ENCODE measurements at regions not wholly inside any gene's neighbourhood (a gene's known extent, or its start where the extent isn't known, plus 50 kb on each side); places are given as distances from the start of the nearest gene placed in this dataset.
"Not testable (repeated sequence)": the region's sequence is repeated elsewhere in the genome, so short reads cannot be mapped to it uniquely, and the experiment has no call there.

GRCh38 chr5:169384661-169385060 lies 83.7 kb upstream of the SLIT3 start (continued):
- TF ChIP-seq ZNF138 (tag by site-specific recombination; IDR thresholded peaks at IDR 0.05; ENCODE audit: borderline replicate concordance): no peak

GRCh38 chr5:169374761-169375160 lies 73.8 kb upstream of the SLIT3 start:
- ChIA-PET POLR2A (no interaction called here), CTCF (interaction anchor here (0.6 to 1.2 kb wide), 3 partner anchors 9 to 371 kb away, joined by 3 to 6 read pairs (median 3); no protein-coding TSS in a partner anchor)
- Histone ChIP-seq H3K36me3 (ENCODE audit: control insufficient read depth in 2 of 2, insufficient read depth in 1 of 2, low read length in 2 of 2) (no peaks in the 10 kb centered on the region), H3K27ac (ENCODE audit: extremely low read depth, low read depth, low read length) (no peak overlapping the region), H3K4me3 (ENCODE audit: low read depth, low read length) (no peak overlapping the region), H3K9me3 (ENCODE audit: control insufficient read depth, insufficient read depth, low read depth, low read length) (no peaks in the 10 kb centered on the region), H3K4me1 (ENCODE audit: control insufficient read depth, insufficient read depth, low read length) (peaks cover 3% of the 10 kb centered on the region; the same call in 1 of the 2 replicates)
- TF ChIP-seq ZNF133 (tag by site-specific recombination; IDR thresholded peaks at IDR 0.05) (no peak), ZNF155 (tag by site-specific recombination; IDR thresholded peaks at IDR 0.05) (no peak), GLIS1 (tag by site-specific recombination; IDR thresholded peaks at IDR 0.05) (0 out of 2 replicates have a peak, but pooled peaks have one; percentile 27), ZNF341 (tag by site-specific recombination; IDR thresholded peaks at IDR 0.05; ENCODE audit: low read depth) (peak; percentile 57), ZNF530 (tag by site-specific recombination; IDR thresholded peaks at IDR 0.05; ENCODE audit: low read depth) (no peak)
- TF ChIP-seq, protein P1, sequence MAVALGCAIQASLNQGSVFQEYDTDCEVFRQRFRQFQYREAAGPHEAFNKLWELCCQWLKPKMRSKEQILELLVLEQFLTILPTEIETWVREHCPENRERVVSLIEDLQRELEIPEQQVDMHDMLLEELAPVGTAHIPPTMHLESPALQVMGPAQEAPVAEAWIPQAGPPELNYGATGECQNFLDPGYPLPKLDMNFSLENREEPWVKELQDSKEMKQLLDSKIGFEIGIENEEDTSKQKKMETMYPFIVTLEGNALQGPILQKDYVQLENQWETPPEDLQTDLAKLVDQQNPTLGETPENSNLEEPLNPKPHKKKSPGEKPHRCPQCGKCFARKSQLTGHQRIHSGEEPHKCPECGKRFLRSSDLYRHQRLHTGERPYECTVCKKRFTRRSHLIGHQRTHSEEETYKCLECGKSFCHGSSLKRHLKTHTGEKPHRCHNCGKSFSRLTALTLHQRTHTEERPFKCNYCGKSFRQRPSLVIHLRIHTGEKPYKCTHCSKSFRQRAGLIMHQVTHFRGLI (tag by site-specific recombination; IDR thresholded peaks at IDR 0.05): peak; percentile 46; the same call in 1 of the 2 replicates
- TF ChIP-seq, protein P2, sequence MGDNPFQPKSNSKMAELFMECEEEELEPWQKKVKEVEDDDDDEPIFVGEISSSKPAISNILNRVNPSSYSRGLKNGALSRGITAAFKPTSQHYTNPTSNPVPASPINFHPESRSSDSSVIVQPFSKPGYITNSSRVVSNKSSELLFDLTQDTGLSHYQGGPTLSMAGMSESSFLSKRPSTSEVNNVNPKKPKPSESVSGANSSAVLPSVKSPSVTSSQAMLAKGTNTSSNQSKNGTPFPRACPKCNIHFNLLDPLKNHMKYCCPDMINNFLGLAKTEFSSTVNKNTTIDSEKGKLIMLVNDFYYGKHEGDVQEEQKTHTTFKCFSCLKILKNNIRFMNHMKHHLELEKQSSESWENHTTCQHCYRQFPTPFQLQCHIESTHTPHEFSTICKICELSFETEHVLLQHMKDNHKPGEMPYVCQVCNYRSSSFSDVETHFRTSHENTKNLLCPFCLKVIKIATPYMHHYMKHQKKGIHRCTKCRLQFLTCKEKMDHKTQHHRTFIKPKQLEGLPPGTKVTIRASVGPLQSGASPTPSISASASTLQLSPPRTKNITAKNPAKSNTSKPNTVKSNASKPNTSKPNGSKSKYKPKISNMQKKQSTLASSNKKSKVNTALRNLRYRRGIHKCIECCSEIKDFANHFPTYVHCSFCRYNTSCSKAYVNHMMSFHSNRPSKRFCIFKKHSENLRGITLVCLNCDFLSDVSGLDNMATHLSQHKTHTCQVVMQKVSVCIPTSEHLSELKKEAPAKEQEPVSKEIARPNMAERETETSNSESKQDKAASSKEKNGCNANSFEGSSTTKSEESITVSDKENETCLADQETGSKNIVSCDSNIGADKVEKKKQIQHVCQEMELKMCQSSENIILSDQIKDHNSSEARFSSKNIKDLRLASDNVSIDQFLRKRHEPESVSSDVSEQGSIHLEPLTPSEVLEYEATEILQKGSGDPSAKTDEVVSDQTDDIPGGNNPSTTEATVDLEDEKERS (tag by site-specific recombination; IDR thresholded peaks at IDR 0.05): no peak

DNA sequence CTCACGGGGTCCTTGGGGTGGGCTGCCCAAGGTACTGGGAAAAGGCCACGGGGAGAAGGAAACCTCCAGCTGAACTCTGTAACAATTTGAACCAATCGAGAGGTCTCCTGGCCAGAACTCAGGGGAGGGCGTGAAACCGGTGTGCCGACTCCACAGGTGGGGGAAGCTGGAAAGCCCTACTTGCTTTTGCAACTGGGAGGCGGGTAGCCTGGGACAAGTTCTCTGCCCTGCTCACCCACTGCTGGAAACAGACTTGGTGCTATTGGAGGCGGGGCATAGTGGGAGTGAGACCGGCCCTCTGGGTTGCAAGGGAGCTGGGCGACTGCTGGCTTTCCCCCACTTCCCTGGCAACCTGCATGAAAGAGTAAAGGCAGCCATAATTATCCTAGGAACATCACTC lies 73.2 kb upstream of the SLIT3 start:
- CTCF ChIA-PET: interaction anchor here (0.6 kb wide), 1 partner anchor 70 kb away, joined by 3 read pairs; no protein-coding TSS in a partner anchor

DNA sequence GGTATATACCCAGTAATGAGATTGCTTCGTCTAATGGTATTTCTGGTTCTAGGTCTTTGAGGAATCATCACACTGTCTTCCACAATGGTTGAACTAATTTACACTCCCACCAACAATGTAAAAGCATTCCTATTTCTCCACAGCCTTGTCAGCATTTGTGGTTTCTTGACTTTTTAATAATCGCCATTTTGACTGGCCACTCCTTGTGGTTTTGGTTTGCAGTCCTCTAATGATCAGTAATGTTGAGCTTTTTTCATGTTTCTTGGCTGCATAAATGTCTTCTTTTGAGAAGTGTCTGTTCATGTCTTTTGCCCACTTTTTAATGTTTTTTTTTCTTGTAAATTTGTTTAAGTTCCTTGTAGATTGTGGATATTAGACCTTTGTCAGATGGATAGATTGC lies 70.9 kb upstream of the SLIT3 start:
- H3K4me1 ChIP-seq (ENCODE audit: control insufficient read depth, insufficient read depth, low read length); H3K36me3 ChIP-seq (ENCODE audit: control insufficient read depth in 2 of 2, insufficient read depth in 1 of 2, low read length in 2 of 2); H3K27ac ChIP-seq (ENCODE audit: extremely low read depth, low read depth, low read length); H3K9me3 ChIP-seq (ENCODE audit: control insufficient read depth, insufficient read depth, low read depth, low read length); H3K4me3 ChIP-seq (ENCODE audit: low read depth, low read length); POLR2A ChIA-PET: not testable (repeated sequence)
- CTCF ChIA-PET: interaction anchor here (0.7 kb wide), 1 partner anchor 10 kb away, joined by 3 read pairs; no protein-coding TSS in a partner anchor

More for the DNA sequence above, 73.2 kb upstream of the SLIT3 start:
- peaks cover 3% of the 10 kb centered on the region; the same call in 1 of the 2 replicates for H3K4me1 ChIP-seq (ENCODE audit: control insufficient read depth, insufficient read depth, low read length)
- peak; percentile 75 for TF ChIP-seq SCRT2 (tag by site-specific recombination; IDR thresholded peaks at IDR 0.05)
- TF ChIP-seq ZNF114 (tag by site-specific recombination; IDR thresholded peaks at IDR 0.05): no peak
- no peaks in the 10 kb centered on the region for H3K36me3 ChIP-seq (ENCODE audit: control insufficient read depth in 2 of 2, insufficient read depth in 1 of 2, low read length in 2 of 2)
- POLR2A ChIA-PET: no interaction called here
- H3K9me3 ChIP-seq (ENCODE audit: control insufficient read depth, insufficient read depth, low read depth, low read length): no peaks in the 10 kb centered on the region
- no peak overlapping the region for H3K4me3 ChIP-seq (ENCODE audit: low read depth, low read length)
- H3K27ac ChIP-seq (ENCODE audit: extremely low read depth, low read depth, low read length): no peak overlapping the region

DNA sequence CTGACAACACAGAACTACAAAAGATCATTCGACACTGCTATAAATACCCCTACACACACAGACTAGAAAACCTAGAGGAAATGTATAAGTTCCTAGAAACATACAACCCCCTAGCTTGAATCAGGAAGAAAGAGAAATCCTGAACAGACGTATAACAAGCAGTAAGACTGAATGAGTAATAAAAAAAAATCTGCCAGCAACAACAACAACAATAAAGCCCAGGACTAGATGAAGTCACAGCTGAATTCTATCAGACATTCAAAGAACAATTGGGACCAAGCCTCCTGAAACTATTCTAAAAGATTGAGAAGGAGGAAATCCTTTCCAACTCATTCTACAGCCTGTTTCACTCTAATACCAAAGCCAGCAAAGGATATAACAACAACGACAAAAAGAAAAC lies 68.2 kb upstream of the SLIT3 start:
- Histone ChIP-seq H3K27ac (ENCODE audit: extremely low read depth, low read depth, low read length) (no peak overlapping the region), H3K9me3 (ENCODE audit: control insufficient read depth, insufficient read depth, low read depth, low read length) (no peaks in the 10 kb centered on the region), H3K4me3 (ENCODE audit: low read depth, low read length) (no peak overlapping the region), H3K4me1 (ENCODE audit: control insufficient read depth, insufficient read depth, low read length) (no peaks in the 10 kb centered on the region), H3K36me3 (ENCODE audit: control insufficient read depth in 2 of 2, insufficient read depth in 1 of 2, low read length in 2 of 2) (no peaks in the 10 kb centered on the region)
- ChIA-PET CTCF (interaction anchor here (0.6 kb wide), 1 partner anchor 177 kb away, joined by 6 read pairs; no protein-coding TSS in a partner anchor), POLR2A (no interaction called here)
- TF ChIP-seq ZNF138 (tag by site-specific recombination; IDR thresholded peaks at IDR 0.05; ENCODE audit: borderline replicate concordance): no peak
- TF ChIP-seq ZNF571 (tag by site-specific recombination; IDR thresholded peaks at IDR 0.05): no peak
- TF ChIP-seq, protein P1 (tag by site-specific recombination; IDR thresholded peaks at IDR 0.05): no peak
- no peak for TF ChIP-seq ZIC2 (tag by site-specific recombination; IDR thresholded peaks at IDR 0.05)
- TF ChIP-seq RBAK (tag by site-specific recombination; IDR thresholded peaks at IDR 0.05): no peak
- no peak for TF ChIP-seq YY1 (tag by site-specific recombination; IDR thresholded peaks at IDR 0.05)
- TF ChIP-seq ZNF777 (tag by site-specific recombination; IDR thresholded peaks at IDR 0.05; ENCODE audit: borderline replicate concordance): no peak
- TF ChIP-seq PRDM1 (tag by site-specific recombination; IDR thresholded peaks at IDR 0.05): no peak
- TF ChIP-seq BCL11B (tag by site-specific recombination; IDR thresholded peaks at IDR 0.05; ENCODE audit: low read depth): no peak
- no peak for TF ChIP-seq ZNF324 (tag by site-specific recombination; IDR thresholded peaks at IDR 0.05)
- TF ChIP-seq ZNF426 (tag by site-specific recombination; IDR thresholded peaks at IDR 0.05): no peak
- no peak for TF ChIP-seq ZNF112 (tag by site-specific recombination; IDR thresholded peaks at IDR 0.05)
- TF ChIP-seq ZNF366 (tag by site-specific recombination; conservative IDR thresholded peaks at IDR 0.05): no peak

Measured in HEK293 (cell line).